Muscle of leg (tissue), 3 donors: ENCODE measurements at regions not wholly inside any gene's neighbourhood (a gene's known extent, or its start where the extent isn't known, plus 50 kb on each side); places are given as distances from the start of the nearest gene placed in this dataset.

Source experiments
- DNase-seq: peaks from one replicate; pipeline ENCODE4 v3.0.0; 2013
- H3K27ac ChIP-seq: one replicate; pipeline ENCODE4 v1.5.1; 2013; ENCODE audit warnings: mild to moderate bottlenecking, low read length, control low read depth
- H3K27me3 ChIP-seq: one replicate; pipeline ENCODE4 v1.6.1; 2013; ENCODE audit warnings: low read length; ENCODE audit not compliant: control insufficient read depth, insufficient read depth
- H3K36me3 ChIP-seq: one replicate; pipeline ENCODE4 v1.6.1; 2013; ENCODE audit warnings: low read length; ENCODE audit not compliant: control insufficient read depth, insufficient read depth
- H3K4me1 ChIP-seq: one replicate; pipeline ENCODE4 v1.6.1; 2013; ENCODE audit warnings: low read length; ENCODE audit not compliant: control insufficient read depth, insufficient read depth
- H3K4me3 ChIP-seq: one replicate; pipeline ENCODE4 v1.5.1; 2013; ENCODE audit warnings: low read length, control low read depth
- H3K9me3 ChIP-seq: replicated peaks from 2 replicates; pipeline ENCODE4 v1.6.1; 2013; ENCODE audit warnings: low read depth, low read length; ENCODE audit not compliant: control insufficient read depth
- WGBS: methylation state at CpG from one replicate; pipeline ENCODE4 v1.1.5; 2013; ENCODE audit warnings: missing lambda C conversion rate; ENCODE audit not compliant: insufficient coverage; 5-methylcytosine and 5-hydroxymethylcytosine counted together

DNA sequence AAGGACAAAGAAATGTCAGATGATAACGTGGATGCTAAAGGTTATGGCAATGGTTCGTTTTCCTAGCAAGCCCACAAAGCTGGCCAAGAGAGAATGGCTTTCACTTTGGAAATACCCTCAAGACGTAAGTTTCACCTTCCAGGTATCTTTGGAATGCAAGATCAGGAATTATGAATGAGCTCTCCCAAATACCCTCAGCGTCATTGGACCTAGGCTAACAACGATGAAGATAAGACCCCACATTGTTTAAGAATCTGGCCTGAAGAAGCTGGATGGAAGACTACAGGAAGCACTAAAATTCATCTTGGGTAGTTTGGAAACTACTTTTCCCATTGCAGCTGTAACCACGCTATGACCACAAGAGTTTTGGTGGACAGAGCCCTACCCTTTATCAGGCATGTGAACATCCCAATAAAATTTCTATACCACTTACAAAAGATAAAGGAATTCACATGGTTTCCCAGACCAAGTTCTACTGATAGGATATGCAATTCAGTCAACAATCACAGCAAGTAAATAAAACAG is 111.9 kb downstream of the KDR start:
- WGBS = 100% methylated on average over 1 of the region's 6 CpGs
- Histone ChIP-seq H3K27ac (no peak overlapping the region), H3K27me3 (no peaks in the 10 kb centered on the region), H3K4me1 (no peaks in the 10 kb centered on the region), H3K4me3 (no peak overlapping the region), H3K36me3 (no peaks in the 10 kb centered on the region), H3K9me3 (no peaks in the 10 kb centered on the region)
- no peak for DNase-seq

DNA sequence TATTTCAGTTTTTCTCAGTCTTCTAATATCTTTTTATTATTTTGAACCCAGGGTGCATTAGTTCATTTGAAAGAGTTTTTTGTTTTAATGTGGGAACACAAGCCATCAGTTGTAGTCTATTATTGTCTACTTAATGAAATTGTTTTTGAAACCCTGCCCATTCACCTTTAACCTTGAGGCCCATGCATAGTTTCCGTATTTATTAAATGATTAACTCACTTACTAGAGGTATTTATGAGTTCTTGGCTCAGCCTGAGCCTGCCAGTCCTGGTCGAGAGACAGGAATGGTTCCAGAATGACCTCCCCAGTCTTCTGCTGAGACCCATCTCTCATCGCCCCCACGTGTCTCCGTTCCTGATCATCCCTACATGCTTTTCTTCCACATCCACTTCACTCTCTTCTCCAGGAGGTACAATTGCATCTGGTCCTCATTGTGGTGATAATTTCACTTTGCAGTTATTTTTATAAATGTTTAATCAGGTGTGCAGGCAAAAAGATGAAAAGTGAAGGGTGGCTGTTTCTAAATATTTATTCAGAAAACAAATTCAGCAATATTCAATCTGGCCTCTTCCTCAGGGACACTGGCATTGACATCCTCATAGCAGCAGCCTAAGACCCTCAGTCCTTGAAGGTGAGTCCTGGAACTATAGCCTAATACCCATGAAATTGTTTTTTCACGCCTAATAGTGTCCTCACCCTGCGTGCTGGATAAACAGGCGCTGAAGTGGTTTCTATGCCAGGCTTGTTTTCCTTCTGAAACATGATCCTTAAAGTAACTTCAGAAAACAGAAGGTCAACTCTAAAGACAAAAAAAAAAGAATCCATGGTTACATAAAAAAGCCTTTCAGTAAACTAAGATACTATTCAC is 112.8 kb downstream of the KDR start:
- Histone ChIP-seq H3K9me3 (no peaks in the 10 kb centered on the region), H3K27ac (no peak overlapping the region), H3K27me3 (no peaks in the 10 kb centered on the region), H3K4me1 (no peaks in the 10 kb centered on the region), H3K36me3 (no peaks in the 10 kb centered on the region), H3K4me3 (no peak overlapping the region)
- 79% methylated on average over 2 of the region's 8 CpGs for WGBS
- DNase-seq = no peak

DNA sequence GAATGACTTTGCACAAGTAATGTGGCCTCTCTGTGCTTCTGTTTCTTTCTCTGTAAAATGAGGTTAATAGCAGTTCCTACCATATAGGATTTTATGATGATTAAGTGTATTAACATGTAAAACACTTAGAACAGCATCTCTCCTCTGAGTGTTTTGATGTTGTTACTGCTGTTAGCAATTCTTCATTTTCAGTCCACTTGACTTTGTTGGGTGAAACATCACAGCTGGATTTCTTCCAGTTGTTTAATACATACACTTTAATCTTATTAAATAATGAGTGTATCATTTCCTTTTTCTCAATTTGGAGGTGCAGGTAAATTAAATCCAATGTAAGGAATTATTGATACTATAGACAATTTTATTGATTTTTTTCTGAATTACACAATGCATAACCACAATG is 113.6 kb downstream of the KDR start:
- Histone ChIP-seq H3K4me3 (no peak overlapping the region), H3K27me3 (no peaks in the 10 kb centered on the region), H3K4me1 (no peaks in the 10 kb centered on the region), H3K27ac (no peak overlapping the region), H3K36me3 (no peaks in the 10 kb centered on the region), H3K9me3 (no peaks in the 10 kb centered on the region)
- DNase-seq = no peak

DNA sequence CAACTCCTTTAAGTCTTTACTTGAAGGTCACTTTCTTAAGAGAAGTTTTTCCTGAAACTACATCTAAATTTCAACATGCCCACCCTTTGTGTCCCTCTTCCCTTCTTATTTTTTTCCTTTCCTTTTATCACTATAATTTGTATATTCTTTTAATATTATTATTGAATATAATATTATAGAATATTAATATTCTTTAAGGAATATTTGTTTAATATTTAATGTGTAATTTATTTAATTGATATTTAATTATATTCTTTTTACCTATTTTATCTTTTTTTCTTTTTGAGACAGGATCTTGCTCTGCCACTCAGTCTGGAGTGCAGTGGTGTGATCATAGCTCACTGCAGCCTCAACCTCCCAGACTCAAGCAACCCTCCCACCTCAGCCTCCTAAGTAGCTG is 114.8 kb downstream of the KDR start:
- Histone ChIP-seq H3K27me3 (no peaks in the 10 kb centered on the region), H3K27ac (no peak overlapping the region), H3K4me1 (no peaks in the 10 kb centered on the region), H3K9me3 (no peaks in the 10 kb centered on the region), H3K36me3 (no peaks in the 10 kb centered on the region), H3K4me3 (no peak overlapping the region)
- DNase-seq = no peak

DNA sequence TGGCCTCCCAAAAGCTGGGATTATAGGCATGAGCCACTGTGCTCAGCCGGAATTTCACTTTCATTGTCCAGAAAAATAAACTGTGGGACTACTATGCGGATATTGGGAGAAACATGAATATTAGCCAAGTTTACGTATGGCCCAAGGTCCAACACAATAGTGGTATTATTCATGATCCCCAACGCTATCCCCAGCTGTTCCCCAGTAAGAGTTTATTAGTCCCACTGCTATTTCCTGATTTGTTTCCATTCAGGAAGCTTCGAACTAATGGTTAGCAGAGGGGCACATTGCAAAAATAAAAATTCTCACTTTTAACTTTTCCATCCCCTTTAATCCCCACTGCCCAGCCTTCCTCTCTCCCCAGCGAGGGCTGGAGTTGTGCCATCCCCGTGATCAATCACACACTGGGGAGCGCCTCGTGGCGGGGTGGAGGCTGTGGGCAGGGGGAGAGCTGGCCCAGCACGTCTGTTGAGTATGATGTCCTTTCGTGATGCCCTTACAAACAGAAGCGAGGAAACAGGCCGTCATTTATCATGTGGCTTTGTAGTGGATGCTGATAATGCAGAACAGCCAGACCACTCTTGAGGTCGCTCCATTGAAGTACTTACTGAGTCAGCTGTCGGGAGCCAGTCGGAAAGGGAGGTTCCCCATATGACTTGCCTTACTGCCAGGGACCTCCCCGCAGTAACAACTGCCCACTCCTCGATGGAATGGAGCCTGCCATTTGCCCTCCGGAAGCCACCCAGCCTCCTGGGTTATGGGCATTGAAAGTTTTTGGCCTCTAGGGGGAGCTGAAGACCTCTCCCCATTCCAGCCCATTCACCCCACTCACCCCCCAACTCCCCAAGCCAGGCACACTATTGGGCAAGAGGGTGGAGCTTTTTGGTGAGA is 117.0 kb downstream of the KDR start:
- Histone ChIP-seq H3K4me1 (peaks cover 6% of the 10 kb centered on the region), H3K27ac (peak overlapping the region; percentile 42), H3K27me3 (no peaks in the 10 kb centered on the region), H3K4me3 (no peak overlapping the region), H3K9me3 (no peaks in the 10 kb centered on the region), H3K36me3 (no peaks in the 10 kb centered on the region)
- peak; percentile 20 for DNase-seq
- WGBS = 53% methylated on average over 10 of the region's 20 CpGs

DNA sequence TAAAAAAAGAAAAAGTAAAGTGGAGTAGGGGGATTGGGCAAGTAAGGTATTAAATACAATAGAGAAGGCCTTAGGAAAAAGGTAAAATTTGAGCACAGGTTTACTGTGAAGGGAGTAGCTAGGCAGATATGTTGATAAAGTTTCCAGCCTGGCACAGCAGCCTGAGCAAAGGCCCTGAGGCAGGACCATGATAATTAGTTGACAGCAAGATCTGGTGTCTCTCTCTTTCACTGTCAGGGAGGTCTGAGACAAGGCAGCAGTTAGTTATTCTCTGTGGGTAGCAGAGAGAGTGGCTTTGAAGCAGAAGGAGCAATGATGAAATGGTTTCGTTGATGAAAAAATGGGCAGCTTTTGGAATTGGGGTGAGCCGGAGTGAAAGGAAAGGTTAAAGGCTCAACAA is 119.5 kb downstream of the KDR start:
- no peak overlapping the region for H3K27ac ChIP-seq
- H3K4me1 ChIP-seq = peaks cover 6% of the 10 kb centered on the region
- no peak overlapping the region for H3K4me3 ChIP-seq
- WGBS = 93% methylated on average over 2 of the region's 2 CpGs
- no peak for DNase-seq
- H3K27me3 ChIP-seq = no peaks in the 10 kb centered on the region
- H3K36me3 ChIP-seq = no peaks in the 10 kb centered on the region
- no peaks in the 10 kb centered on the region for H3K9me3 ChIP-seq

DNA sequence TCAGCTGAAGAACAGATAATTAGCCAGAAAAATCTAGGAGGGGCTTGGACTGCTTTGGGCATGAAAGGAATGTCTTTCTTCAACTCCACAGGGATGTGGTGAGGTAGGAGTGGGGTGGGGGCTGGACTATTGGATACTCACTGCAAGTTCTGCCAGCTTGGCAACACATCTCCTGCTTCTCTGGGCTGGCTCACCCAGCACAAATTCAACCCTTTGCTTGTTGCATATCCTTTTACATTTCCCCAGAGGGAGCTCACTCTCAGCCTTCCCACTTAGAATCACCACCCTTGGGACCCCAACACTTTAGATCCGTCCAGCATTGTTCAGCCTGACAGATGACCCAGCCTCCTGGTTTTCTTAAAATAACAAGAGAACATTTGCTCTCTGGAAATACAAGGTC is 120.6 kb downstream of the KDR start:
- no peak overlapping the region for H3K27ac ChIP-seq
- no CpG with 5 or more reads among the region's 1 CpG for WGBS
- no peak overlapping the region for H3K4me3 ChIP-seq
- peak; percentile 56 for DNase-seq
- H3K9me3 ChIP-seq = no peaks in the 10 kb centered on the region
- H3K4me1 ChIP-seq = peaks cover 6% of the 10 kb centered on the region
- H3K36me3 ChIP-seq = no peaks in the 10 kb centered on the region
- H3K27me3 ChIP-seq = no peaks in the 10 kb centered on the region

DNA sequence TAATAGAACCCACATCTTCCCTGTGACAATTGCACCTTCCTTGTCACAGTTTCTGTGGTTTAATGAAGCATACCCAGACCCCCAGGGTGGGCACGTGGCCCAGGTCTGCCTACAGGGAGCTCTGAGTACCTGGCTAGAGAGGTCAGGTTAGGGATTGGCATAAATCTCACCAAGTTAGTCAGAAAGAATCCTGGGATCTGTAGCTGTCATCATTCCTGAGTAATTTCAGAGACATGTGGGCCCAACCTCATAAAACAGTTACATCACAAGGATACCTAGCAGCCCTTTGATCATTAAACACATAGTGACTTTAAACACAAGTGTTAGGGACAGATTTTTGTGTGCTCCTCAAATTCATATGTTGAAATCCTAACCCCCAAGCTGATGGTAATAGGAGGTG is 123.0 kb downstream of the KDR start:
- Histone ChIP-seq H3K36me3 (no peaks in the 10 kb centered on the region), H3K27ac (no peak overlapping the region)

DNA sequence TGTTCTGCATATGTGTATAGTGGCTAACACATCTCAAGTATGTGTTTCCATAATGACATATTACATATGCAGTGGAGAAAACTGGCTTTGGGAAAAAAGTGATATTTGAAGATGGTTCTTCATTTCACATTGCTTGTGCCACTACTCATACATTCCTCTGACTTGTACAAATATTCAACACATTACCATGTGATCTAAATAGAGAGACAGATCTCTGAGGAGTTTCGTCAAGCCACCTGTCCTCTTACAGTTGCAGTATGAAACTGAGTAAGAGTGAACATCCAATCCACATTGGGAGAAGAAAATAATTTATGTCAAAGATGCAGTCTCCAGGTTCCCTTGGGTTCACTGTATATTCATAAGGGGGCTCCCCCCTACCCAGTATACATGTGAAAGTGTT is 123.9 kb downstream of the KDR start:
- H3K9me3 ChIP-seq = no peaks in the 10 kb centered on the region

More for the DNA sequence above, 123.0 kb downstream of the KDR start:
- no peak for DNase-seq
- H3K27me3 ChIP-seq = no peaks in the 10 kb centered on the region
- WGBS = no CpG with 5 or more reads among the region's 1 CpG
- no peaks in the 10 kb centered on the region for H3K9me3 ChIP-seq
- H3K4me1 ChIP-seq = peaks cover 6% of the 10 kb centered on the region
- H3K4me3 ChIP-seq = no peak overlapping the region

DNA sequence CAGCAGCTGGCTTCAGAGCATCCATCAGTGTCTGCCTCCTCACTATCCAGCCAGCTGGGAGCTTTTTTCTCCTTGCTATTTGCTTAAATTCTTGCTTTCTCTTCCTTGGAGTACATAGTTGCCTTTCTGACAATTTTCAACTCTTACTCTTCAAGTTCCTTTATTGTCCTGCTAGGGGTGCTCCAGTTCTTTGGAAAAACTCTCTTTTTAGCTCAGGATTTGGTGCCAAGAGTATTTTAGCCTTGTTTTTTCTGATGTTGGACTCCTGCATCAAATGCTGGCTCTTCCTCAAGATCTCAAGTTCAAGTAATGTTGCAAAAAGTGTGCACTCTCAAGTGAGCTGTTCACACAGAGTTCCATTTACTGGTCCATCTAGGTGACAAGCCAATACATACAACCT is 126.4 kb downstream of the KDR start:
- no peaks in the 10 kb centered on the region for H3K27me3 ChIP-seq
- H3K9me3 ChIP-seq = no peaks in the 10 kb centered on the region
- H3K4me3 ChIP-seq = no peak overlapping the region
- H3K4me1 ChIP-seq = no peaks in the 10 kb centered on the region
- no peaks in the 10 kb centered on the region for H3K36me3 ChIP-seq
- no peak overlapping the region for H3K27ac ChIP-seq
- DNase-seq = peak; percentile 82

More for the DNA sequence above, 123.9 kb downstream of the KDR start:
- no peaks in the 10 kb centered on the region for H3K27me3 ChIP-seq
- H3K4me3 ChIP-seq = no peak overlapping the region
- no peak overlapping the region for H3K27ac ChIP-seq
- no peak for DNase-seq
- peaks cover 6% of the 10 kb centered on the region for H3K4me1 ChIP-seq
- no CpG with 5 or more reads among the region's 1 CpG for whole genome bisulfite sequencing
- H3K36me3 ChIP-seq = no peaks in the 10 kb centered on the region
